Ascending aorta (tissue), 2 donors: ENCODE measurements at regions not wholly inside any gene's neighbourhood (a gene's known extent, or its start where the extent isn't known, plus 50 kb on each side); places are given as distances from the start of the nearest gene placed in this dataset.

Experiments
- DNase-seq, 2 donors: peaks; one replicate each; pipeline ENCODE4 v3.0.0-alpha.2; 2019; ENCODE audit warnings: low spot score in 2 of 2
- H3K27ac ChIP-seq, 2 donors: fragments of 200-600 bp; sonication (generic); one replicate each; pipeline ENCODE4 v1.5.1; 2016 to 2017; ENCODE audit warnings: mild to moderate bottlenecking in 1 of 2
- H3K27me3 ChIP-seq: fragments of 200-600 bp; sonication (generic); one replicate; pipeline ENCODE4 v1.5.1; 2017
- H3K36me3 ChIP-seq, 2 donors: fragments of 200-600 bp; sonication (generic); one replicate each; pipeline ENCODE4 v1.5.1; 2016
- H3K4me1 ChIP-seq, 2 donors: fragments of 200-600 bp; sonication (generic); one replicate each; pipeline ENCODE4 v1.5.1; 2016 to 2017; ENCODE audit warnings: mild to moderate bottlenecking in 1 of 2
- H3K4me3 ChIP-seq, 2 donors: fragments of 200-600 bp; sonication (generic); one replicate each; pipeline ENCODE4 v1.5.1; 2016 to 2017; ENCODE audit warnings: mild to moderate bottlenecking in 1 of 2
- H3K9me3 ChIP-seq, 2 donors: fragments of 200-600 bp; sonication (generic); one replicate each; pipeline ENCODE4 v1.5.1; 2016
- intact Hi-C: fragments of 100-400 bp; cut with DNase I; formaldehyde crosslinking; loops from one replicate; pipeline ENCODE4 v1.15.1; 2023
- TF ChIP-seq, protein P1 (sequence below), 3 experiments: fragments of 200-600 bp in 2 of 3; fragments of 450-650 bp in 1 of 3; sonication (generic) in 2 of 3; IDR thresholded peaks; one replicate each; pipeline ENCODE4 v1.5.1; 2016 to 2019; ENCODE audit warnings: antibody characterized with exemption in 3 of 3, mild to moderate bottlenecking in 1 of 3, moderate library complexity in 1 of 3

DNA sequence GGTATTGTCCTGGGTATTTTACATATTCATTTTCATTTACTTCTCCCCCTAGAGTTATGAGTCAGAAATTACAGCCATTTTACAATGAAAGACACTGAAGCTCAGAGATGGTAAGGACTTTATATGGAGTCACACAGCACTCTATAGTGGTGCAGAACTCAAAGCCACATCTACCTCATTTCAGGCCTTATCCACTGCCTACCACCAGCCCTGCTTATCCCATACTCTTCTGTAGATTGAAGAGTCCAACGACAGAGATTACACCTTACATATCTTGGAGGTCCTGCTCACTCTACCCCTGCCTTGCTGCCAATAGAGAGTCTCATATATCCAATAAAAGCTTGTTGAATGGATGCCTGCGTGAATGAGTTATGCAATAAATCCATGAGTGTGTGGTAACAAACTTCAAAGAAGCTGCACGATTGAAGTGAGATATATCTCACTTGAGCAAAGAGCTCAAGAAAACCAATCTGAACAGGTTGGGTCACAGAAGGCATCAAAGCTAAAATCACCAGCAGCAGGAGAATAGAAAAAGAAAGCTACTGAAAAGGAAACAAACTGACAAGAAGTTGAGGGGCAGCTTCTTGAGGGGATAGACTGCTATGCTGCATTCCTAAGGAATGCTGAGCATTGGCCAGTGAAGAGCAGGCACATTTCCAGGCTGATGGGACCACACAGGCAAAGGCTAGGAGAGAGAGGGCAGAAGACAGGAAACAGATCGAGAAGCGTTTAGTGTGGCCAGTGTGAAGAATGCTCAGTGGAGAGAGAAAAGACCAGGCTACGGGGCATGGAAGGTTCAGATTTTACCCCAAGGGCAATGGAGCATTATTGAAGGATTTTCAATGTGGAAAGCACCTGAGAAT is 585.6 kb downstream of the DHX35 start:
- H3K36me3 ChIP-seq: no peaks in the 10 kb centered on the region
- TF ChIP-seq, protein P1, sequence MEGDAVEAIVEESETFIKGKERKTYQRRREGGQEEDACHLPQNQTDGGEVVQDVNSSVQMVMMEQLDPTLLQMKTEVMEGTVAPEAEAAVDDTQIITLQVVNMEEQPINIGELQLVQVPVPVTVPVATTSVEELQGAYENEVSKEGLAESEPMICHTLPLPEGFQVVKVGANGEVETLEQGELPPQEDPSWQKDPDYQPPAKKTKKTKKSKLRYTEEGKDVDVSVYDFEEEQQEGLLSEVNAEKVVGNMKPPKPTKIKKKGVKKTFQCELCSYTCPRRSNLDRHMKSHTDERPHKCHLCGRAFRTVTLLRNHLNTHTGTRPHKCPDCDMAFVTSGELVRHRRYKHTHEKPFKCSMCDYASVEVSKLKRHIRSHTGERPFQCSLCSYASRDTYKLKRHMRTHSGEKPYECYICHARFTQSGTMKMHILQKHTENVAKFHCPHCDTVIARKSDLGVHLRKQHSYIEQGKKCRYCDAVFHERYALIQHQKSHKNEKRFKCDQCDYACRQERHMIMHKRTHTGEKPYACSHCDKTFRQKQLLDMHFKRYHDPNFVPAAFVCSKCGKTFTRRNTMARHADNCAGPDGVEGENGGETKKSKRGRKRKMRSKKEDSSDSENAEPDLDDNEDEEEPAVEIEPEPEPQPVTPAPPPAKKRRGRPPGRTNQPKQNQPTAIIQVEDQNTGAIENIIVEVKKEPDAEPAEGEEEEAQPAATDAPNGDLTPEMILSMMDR (IDR thresholded peaks at IDR 0.05): no peak

DNA sequence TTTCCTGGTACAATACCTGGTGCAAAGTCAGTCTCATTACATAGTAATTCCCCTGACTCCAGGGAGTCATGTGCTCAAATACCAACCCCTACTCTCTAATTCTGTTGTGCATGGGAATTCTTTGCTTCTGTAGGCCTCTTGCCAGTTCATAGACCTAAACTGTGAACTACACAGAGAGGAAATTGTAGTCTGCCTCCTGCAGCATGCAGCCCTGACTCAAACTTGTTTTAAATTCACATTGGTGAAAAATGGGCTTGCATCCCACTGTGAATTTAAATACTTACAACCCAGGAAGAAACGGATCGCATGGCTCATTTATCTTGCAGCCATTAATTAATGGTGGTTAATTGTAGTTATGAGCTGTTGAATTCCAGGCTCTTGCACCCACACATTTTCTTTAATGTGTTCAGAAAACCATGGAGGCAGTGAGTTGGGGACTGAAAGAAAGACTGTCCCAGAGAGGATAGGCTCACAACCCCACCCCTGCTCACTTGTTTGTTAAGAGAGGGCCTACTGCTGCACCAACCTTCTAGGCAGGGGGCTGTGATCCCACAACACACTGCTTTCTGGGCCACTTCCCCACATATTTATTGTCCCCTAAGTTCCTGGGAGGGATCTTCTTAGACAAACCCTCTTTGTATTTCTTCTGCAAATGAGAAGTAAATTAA is 579.1 kb downstream of the DHX35 start:
- Histone ChIP-seq H3K27me3 (no peaks in the 10 kb centered on the region), H3K36me3 (no peaks in the 10 kb centered on the region), H3K4me1 (no peaks in the 10 kb centered on the region), H3K4me3 (no peak overlapping the region), H3K27ac (no peak overlapping the region), H3K9me3 (no peaks in the 10 kb centered on the region)
- intact Hi-C loops: no loop called here
- DNase-seq: no peak
- TF ChIP-seq, protein P1 (IDR thresholded peaks at IDR 0.05): no peak

More for the DNA sequence above, 585.6 kb downstream of the DHX35 start:
- H3K4me1 ChIP-seq: no peaks in the 10 kb centered on the region
- H3K27me3 ChIP-seq: no peaks in the 10 kb centered on the region
- no peak for DNase-seq
- H3K4me3 ChIP-seq: no peak overlapping the region
- H3K27ac ChIP-seq: no peak overlapping the region
- intact Hi-C loops: no loop called here
- no peaks in the 10 kb centered on the region for H3K9me3 ChIP-seq

DNA sequence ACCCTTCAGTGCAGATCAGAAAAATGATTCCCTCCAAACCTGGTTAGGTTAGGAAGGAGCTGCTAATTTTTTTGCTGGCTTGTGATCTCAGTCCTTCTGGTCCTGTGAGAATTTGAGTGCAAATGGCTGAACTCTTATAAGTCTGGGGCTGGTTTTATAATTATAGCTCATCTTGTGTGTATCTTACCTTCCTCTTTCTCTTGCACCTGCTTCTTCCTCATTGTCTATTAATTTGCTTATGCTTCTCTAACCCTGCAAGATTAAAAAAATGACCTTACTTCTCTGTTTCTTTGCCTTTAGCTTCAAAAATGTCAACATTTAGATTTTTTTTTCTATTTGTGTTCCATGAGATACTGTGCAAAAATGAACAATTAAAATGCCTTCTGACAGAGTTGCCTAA is 576.2 kb downstream of the DHX35 start:
- Histone ChIP-seq H3K27me3 (no peaks in the 10 kb centered on the region), H3K4me1 (no peaks in the 10 kb centered on the region)
- TF ChIP-seq, protein P1 (IDR thresholded peaks at IDR 0.05): no peak

DNA sequence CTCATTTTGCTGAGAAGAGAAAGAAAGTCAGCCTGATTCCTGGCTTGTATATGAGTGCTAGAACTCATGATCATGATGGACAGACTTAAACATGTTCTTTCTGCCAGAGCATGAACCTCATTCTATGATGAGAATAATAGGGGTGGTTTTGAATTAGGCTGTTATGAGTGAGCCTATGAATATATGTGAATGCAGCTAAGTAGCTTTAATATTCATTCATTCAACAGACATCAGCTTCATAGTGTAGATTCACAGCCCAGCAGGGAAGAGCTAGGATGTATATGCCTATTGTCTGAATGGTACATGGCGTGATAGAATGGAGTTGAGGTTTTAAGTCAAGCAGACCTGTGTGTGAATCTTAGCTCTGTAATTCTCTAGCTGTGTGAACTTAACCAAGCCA is 573.2 kb downstream of the DHX35 start:
- H3K27ac ChIP-seq: no peak overlapping the region
- H3K4me1 ChIP-seq: no peaks in the 10 kb centered on the region
- H3K9me3 ChIP-seq: no peaks in the 10 kb centered on the region
- no peaks in the 10 kb centered on the region for H3K36me3 ChIP-seq
- TF ChIP-seq, protein P1 (IDR thresholded peaks at IDR 0.05): no peak
- intact Hi-C loops: no loop called here
- no peaks in the 10 kb centered on the region for H3K27me3 ChIP-seq
- no peak overlapping the region for H3K4me3 ChIP-seq
- no peak for DNase-seq

More for the DNA sequence above, 576.2 kb downstream of the DHX35 start:
- DNase-seq: no peak
- H3K9me3 ChIP-seq: no peaks in the 10 kb centered on the region
- H3K36me3 ChIP-seq: no peaks in the 10 kb centered on the region
- H3K4me3 ChIP-seq: no peak overlapping the region
- intact Hi-C loops: no loop called here
- no peak overlapping the region for H3K27ac ChIP-seq

DNA sequence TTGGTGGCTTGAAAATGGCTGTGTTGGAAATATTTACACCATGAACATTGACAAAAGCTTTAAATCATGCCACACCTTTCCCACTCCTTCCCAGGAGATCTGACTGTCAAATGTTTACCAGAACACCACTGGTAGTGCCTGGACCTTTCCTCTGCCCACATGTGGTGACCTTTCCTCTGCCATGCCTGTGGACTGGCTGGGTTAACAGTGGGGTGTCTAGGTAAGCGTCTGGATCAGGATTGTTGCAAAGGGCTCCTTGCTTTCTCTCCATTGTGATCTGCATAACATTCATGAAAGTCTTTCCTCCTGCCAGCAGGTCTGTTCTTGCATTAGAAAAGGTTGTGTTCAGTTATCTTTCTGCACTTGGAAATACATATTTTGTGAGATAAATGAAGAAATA is 572.7 kb downstream of the DHX35 start:
- Histone ChIP-seq H3K9me3 (no peaks in the 10 kb centered on the region), H3K4me1 (no peaks in the 10 kb centered on the region), H3K36me3 (no peaks in the 10 kb centered on the region), H3K27me3 (no peaks in the 10 kb centered on the region), H3K27ac (no peak overlapping the region), H3K4me3 (no peak overlapping the region)
- DNase-seq: no peak
- TF ChIP-seq, protein P1 (IDR thresholded peaks at IDR 0.05): no peak
- intact Hi-C loops: no loop called here
